GM19240 (cell line): ENCODE measurements at regions not wholly inside any gene's neighbourhood (a gene's known extent, or its start where the extent isn't known, plus 50 kb on each side); places are given as distances from the start of the nearest gene placed in this dataset.

ENCODE experiments used
- DNase-seq: peaks from one replicate; pipeline ENCODE4 v3.0.0; 2011; ENCODE audit warnings: low spot score; ENCODE audit not compliant: insufficient read length

- DNase-seq = no peak
These were observed 1214.3 kb upstream of the TMEM132C start for GRCh38 chr12:127052511-127053232.

DNA sequence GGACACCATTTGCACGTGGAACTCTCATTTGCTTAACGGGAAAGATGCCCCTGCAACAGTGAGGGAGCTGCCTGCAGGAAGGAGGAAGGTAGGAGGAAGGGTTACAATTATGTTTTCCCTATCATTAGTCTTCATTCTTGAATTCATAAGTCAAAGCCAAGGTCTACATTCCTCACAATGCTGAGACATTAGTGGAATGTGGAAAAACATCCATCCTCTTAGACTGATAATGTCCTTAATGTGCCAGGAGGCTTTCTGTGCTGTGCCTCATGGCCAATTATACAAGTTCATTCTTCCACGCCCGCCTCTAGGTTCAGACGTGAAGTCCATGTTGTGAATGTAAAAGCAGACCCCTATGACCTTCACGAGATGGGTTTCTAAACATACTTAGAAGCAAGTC lies 1212.4 kb upstream of the TMEM132C start:
- no peak for DNase-seq

DNA sequence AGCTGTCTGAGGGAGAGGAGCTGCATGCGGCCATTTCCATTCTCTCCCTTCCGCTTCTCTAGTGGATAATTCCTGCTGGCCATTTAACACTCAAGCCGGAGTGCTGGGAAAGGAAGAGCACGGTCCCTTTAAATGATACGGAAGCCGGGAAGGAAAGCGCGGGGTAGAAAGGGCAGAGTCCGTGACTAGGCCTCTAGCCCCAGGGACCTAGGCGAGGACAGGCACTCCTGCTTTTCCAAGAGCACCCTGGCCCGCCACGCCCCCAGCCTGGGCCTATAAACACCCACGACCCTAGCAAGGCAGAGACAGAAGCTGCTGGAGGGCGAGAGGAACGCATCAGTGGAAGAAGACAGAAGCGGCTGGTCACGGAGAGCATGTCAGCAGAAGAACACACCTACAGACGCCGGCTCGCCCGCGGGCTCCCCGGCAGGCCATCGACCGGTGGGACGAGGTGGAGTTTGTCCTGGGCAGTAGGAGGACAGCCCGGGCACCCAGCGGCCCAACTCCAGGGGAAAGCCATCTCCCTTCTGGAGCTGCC lies 1206.6 kb upstream of the TMEM132C start:
- no peak for DNase-seq

DNA sequence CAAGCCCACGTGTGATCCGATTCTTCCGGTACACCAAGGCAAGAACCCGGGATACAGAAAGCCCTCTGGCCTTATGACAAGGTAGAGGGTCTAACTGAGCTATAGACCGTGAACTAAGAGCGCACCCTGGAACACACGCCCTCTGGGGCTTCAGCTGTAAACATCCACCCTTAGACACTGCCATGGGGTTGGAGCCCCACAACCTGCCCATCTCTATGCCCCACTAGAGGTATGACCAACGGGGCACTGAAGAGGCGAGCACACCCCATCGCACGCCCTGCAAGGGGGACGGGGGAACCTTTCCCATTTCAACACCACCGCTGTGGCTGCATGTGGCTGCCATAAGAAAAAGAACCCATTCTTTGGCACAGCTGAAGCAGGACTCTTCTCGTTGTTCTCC lies 1206.0 kb upstream of the TMEM132C start:
- no peak for DNase-seq

DNA sequence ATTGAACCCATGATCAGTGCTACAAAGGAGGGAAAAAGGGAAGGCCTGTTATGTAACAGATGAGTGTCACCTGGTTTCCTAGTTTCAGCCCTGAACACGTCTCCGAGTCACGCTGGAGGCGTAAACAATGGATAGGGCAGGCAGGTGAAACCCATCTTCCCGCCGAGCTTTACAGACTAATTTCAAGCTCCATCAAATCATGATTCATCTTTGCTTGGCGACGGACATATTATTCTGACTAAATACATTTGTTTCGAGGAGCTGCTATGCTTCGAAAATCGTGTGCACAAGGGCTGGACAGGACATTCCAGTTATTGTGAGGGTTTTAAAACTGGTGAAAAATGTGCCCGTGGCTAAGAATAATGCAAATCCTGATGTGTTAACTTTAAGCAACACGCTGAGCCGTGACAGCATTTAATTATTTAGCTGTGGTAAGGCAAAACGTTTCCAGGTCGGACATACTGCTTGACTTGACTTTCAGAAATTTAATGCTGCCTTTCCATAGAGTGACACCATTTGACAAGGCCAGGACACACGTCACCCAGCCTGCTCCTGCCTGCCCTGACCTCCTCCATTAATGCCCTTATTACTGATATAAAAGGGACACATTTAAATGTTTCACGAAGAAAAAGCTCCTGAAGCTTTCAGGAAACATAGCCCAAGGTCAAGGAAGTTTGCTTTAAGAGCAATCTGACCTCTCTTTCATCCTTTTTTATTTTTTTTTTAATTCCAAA lies 1203.5 kb upstream of the TMEM132C start:
- no peak for DNase-seq

DNA sequence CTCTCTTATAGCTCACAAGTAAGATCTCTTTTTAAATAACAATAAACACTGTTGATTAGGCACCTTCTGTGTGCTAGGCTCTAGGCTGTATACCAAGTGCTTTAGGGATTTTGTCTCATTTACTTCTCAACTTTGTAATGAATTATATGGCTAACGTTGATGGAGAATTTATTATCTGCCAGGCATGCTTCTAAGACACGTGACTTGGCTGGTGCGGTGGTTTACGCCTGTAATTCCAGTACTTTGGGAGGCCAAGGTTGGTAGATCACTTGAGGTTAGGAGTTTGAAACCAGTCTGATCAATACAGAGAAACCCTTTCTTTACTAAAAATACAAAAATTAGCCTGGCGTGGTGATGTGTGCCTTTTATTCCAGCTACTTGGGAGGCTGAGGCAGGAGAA lies 1202.8 kb upstream of the TMEM132C start:
- no peak for DNase-seq

GRCh38 chr12:127065595-127065994 lies 1201.4 kb upstream of the TMEM132C start:
- DNase-seq = no peak

DNA sequence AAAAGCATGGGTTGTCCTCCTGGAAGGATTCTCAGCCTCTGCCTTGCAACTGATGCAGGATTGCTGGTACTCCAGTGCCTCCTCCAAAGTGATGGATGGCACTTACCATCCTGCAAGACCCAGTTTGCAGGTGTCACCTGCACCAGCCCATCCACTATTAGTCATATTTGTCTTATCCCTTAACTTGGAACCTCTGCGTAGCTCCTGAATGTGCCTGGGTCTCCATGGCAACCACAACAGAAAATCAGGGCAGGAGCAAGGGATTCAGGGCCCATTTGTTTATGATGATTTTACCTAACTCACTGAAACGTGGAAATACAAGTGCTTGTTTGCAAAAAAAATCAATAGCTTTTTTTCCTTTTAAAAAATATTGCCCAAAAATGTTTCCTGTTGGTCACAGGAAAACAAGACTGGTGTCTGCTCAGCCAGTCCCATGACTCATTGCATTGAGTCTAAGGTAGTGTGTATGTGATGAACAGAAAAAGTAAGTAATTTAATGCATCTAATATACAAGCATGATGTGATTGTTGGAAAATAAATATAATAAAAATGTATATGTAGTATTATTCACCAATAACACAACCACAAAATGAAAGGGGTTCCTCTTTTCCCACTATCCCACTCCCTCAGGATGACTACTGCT lies 1196.3 kb upstream of the TMEM132C start:
- no peak for DNase-seq

DNA sequence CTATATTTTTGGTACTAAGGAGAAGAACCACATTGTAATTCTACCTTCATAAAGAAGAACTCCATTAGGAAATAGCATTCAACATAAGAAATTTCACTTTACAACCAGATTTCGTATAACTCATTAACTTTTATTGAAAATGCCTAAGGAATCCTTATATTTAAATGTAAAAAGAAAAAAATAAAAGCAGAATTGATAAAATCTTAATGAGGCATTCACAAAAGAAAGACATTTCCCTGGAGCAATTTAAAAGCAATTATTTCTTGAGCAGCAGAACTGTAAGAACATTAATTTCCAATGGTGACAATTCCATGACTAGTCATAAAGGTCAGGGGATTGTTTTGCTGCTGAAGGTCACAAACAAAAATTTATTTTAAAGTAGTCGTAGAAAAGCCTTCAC lies 1192.8 kb upstream of the TMEM132C start:
- DNase-seq = no peak

DNA sequence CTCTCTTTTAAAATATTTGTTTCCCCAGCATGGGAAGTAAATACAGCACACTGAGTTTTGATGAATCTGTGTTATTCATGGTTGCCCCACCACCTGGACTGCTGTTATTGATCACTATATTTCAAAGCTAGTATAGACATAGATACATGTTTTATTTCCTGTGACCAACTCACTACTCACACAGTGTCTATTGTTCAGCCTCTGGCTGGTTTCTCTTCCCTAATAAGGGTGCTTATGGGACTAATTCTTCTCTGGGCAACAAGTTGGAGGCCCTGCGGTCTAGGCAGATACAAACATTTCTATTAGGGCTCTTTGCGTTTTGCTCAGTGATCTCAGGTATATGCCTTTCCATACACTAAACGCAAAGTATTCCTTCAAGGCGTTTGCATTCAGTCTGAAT lies 1191.0 kb upstream of the TMEM132C start:
- DNase-seq = no peak

DNA sequence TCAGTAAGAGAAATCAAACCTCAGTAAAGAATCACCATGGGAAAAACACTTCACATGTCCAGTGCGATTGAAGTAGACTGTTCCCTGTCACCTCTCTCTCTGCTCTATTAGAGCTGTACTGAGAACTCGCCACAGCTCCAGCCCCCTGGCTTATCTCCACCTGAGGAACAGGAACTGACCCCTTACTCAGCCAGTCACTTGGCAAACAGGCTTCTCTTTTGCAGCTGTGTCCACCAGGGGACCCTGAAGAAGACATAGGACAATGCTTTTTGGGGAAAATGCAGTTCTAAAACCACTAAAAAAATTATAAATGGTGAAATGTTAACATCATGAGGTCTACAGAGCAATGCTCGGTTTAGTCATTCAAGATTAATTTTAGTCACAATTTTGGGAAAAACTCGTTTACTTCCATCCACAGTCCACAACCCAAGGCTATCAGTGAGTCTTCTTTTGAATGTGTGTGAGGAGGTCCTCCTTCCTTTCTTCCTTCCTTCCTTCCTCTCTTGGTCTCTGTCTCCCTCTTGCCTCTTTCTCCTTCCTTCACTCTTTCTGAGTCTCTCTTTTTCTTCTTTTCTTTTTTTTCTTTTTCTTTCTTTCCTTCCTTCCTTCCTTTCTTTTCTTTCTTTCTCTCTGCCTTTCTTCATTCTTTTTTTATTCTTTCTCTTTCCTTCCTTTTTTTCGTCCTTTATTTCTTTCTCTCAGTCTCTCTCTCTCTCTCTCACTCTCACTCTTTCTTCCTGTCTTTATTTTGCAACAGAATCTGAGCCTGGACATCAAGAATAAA lies 1189.5 kb upstream of the TMEM132C start:
- no peak for DNase-seq

DNA sequence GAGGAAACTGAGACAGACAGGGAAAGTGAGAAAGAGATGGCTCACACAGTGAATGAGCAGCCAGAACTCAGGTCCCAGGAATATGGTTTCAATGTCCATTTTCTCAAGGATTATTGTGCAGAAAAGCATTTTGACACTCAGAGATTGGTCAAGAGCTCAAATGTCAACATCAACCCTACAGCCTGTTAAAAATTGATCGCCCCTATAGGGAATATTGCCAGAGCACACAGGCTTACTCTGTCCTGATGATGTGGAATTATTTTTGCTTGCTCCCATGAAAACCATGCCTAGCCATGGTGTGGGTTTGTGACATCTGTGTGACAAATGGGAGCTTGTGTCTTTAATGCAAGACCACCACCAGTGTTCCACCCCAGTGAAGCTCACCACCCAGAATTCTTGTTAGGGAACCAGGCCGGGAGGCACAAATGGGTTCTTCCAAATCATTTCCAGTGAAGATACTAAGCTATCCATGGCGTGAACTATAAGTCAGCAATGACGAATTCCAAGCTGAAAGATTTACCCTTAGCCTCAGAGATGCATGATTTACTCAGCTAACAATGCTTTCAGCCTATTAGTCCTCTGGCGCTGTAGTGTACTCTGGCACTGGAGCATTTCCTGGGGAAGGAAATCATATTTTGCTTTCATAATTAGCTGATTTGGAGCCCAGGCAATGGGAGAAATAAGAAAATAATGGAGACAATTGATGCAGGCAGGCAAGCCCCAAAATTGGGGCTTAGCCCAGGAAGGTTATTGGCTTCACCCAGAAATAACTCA lies 1188.2 kb upstream of the TMEM132C start:
- DNase-seq = no peak

GRCh38 chr12:127079636-127080035 lies 1187.3 kb upstream of the TMEM132C start:
- no peak for DNase-seq

GRCh38 chr12:127081058-127081457 lies 1185.9 kb upstream of the TMEM132C start:
- no peak for DNase-seq

GRCh38 chr12:127083008-127083949 lies 1183.7 kb upstream of the TMEM132C start:
- peak; percentile 29 for DNase-seq

DNA sequence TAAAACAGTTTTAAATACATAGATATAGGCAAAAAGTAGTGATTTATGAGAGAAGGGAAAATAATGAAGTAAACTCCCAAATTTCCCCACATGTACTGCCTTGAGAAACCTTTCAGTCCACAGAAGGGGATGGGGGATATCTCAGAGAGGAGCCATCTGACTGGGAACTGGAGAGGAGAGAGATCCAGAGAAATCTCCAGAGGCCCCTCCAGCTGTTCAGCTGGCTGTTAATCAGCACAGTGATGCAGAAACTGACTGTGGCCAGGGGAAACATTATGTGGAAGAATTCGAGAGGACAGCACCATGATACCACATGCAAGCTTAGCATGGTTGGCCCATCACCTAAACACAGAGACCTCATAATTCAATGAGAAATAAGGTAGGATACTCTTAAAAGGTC lies 1165.9 kb upstream of the TMEM132C start:
- DNase-seq = no peak

- DNase-seq = no peak
These were observed 1160.9 kb upstream of the TMEM132C start for GRCh38 chr12:127106041-127106440.

DNA sequence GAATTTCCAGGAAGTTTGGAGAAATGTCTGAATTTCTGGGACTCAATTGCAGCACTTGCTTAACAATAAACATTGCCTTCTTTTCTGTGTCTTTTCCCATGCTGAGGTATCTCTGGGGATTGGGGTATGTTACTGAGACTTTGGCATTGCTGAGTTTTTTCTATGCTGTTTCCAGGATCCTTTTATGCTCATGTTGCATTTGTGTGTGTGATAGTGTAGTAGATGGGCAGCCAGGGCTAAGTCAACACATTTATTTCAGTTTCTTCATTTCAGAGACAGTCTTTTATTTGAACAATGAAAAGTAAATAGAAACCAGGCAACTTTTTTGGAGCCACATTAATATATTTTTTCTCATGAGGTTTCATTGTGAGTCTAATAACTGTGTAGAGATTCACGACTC lies 1160.3 kb upstream of the TMEM132C start:
- no peak for DNase-seq

DNA sequence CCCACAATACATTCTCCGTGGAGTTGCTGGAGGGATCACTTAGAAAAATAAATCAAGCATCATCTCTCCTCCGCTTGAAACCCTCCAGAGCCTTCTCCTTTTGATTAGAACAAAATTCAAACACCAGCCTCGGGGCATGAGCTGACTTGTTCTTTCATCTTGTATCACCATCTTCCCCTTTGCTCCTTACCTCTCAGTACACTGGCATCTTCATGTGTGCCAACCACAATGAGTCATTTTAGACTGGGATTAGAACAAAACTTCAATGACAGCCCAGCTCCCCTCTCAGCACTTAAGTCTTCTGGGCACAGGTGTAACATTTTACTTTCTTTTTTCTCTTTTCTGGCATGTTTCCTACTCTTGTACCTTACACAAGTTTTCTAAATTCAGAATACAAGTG lies 1159.2 kb upstream of the TMEM132C start:
- DNase-seq = no peak
